Amniotic epithelial cell (primary cell): ENCODE measurements at regions not wholly inside any gene's neighbourhood (a gene's known extent, or its start where the extent isn't known, plus 50 kb on each side); places are given as distances from the start of the nearest gene placed in this dataset.
"Not testable (repeated sequence)": the region's sequence is repeated elsewhere in the genome, so short reads cannot be mapped to it uniquely, and the experiment has no call there.

Source experiments
- DNase-seq: peaks from one replicate; pipeline ENCODE4 v3.0.0-alpha.2; 2010; ENCODE audit warnings: low read depth

DNA sequence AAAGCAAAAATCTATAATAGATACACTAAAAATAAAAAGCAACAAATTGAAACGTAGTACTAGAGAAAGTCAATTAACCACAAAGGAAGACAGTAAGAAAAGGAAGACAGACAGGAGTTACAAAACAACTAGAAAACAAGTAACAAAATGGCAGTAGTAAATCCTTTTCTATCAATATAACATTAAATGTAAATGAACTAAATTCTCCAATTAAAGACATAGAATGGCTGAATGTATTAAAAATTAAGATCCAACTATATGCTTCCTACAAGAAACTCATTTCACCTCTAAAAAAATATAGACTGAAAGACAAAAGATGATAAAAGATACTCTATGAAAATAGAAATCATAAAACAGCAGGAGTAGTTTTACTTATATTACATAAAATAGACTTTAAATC lies 79.1 kb downstream of the CTH start:
- no peak for DNase-seq

- DNase-seq = no peak
Measured at GRCh38 chr1:70495370-70495769, 84.3 kb downstream of the CTH start.

- DNase-seq = no peak
Measured at GRCh38 chr1:70496181-70496580, 85.1 kb downstream of the CTH start.

DNA sequence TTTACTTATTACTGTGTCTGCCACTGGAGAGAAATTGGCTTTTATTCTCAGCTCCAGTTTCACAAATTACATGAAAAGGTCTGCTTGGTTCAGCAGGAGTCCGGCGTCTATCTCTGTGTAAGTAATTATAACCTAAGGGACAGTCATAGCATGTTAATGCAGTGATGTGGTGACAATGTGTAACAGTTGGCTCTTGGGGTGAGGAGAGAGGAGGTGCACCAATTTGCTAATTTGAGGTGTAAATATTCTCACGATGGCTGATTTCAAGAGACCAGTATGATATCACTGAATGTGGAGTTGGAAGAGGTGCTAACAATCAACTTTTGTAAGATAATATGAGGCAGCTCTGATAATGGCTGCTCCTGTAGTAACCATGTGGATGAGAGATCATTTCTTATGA lies 86.1 kb downstream of the CTH start:
- no peak for DNase-seq

DNA sequence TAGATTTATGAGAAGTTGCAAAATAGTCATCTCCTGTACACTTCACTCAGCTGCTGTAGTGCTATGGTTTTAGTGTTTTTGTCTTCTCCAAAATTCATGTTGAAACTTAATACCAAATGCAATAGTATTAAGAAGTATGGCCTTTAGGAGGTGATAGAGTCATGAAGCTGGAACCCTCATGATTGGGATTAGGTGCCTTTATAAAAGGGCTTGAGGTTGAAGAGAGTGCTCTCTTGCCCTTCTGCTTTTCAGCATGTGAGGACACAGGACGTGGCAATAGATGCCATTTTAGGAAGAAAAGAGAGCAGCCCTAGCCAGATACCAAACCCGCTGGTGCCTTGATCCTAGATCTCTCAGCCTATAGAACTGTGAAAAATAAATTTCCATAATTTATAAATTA lies 87.6 kb downstream of the CTH start:
- no peak for DNase-seq

GRCh38 chr1:70499695-70500094 lies 88.6 kb downstream of the CTH start:
- DNase-seq = peak; percentile 41

GRCh38 chr1:70503358-70503757 lies 92.3 kb downstream of the CTH start:
- peak; percentile 29 for DNase-seq

DNA sequence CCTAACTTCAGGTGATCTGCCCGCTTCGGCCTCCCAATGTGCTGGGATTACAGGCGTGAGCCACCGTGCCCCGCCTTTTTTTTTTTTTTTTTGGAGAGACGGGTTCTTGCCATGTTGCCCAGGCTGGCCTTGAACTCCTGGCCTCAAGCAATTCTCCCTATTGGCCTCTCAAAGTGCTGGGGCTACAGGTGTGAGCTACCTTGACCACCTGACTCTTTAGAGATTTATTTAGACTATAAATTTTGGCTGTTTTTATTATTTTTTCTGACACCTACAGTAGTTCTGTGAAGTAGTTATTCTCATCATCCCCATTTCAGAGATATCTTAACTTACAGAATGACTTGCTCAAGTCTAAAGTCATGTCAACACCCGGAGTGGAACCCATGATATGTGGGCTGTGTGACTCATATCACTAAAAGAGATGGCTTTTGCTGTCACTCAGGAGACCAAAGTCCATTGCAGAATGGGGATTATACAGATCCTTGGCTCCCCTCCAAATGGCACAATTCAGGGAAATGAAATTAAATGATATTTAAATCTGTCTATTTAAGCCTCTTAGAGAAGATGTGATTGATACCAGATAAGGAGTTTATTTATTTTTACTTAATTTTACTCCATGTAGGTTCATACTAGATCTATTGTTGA lies 93.2 kb downstream of the CTH start:
- DNase-seq = peak; percentile 77

DNA sequence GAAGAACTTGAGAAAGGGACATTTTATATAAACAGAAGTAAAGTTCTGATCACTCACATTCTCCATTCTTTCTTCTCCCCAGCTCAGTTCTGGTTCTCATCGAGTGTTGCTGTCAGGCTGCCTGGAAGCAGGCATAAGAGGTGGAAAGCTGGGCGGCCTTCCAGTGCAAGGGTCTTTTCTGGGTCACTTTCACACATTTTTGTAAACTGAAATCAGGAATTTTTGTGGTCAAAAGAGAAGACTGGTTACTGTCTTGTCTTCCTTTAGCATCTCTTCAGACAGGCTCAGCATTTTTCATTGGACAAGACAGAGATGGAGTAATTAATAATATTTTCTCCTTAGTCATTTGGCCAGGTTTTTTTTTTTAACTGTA lies 93.7 kb downstream of the CTH start:
- peak; percentile 97 for DNase-seq

DNA sequence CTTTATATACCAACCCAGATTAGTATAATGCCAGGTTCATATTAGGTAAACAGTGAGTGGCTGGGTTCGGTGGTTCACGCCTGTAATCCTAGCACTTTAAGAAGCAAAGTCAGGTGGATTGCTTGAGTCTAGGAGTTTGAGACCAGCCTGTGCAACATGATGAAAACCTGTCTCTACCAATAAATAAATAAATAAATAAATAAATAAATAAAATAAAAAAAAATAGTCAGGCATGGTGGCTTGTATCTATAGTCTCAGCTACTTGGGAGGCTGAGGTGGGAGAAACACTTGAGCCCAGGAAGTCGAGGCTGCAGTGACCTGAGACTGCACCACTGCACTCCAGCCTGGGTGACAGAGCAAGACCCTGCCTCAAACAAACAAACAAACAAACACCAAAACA lies 96.9 kb downstream of the CTH start:
- DNase-seq = not testable (repeated sequence)

DNA sequence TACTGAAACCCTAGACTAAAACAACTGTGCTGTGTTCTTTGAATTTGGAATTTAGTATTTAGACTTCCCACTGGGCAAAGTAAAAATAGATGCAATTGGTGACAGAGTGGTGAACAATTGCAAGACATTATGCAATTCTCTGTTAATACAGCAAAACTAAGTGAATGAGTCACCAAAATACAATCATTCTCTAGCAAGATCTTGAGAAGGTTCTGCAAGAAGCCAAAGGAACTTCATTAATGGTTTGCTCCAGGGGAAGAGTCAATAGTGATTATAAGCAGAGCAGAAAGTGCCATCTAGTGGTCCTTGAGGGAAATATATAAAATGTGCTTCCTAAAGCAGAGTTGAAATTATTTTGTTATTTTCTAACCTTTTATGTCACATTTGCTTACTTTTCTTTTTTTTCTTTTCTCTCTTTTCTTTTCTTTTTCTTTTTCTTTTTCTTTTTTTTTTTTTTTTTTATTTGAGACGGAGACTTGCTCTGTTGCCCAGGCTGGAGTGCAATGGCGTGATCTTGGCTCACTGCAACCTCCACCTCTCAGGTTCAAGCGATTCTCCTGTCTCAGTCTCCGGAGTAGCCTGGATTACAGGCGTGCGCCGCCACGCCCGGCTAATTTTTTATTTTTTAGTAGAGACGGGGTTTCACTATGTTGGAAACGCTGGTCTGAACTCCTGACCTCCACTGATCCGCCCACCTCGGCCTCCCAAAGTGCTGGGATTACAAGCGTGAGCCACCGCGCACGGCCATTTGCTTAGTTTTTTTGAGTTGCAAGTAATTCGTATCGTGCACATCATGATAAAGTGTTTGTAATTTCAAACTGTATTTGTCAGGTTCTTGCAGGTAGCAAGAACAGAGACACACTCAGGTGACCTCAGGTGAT lies 99.2 kb downstream of the CTH start:
- peak; percentile 96 for DNase-seq

GRCh38 chr1:70517444-70517843 lies 106.4 kb downstream of the CTH start:
- no peak for DNase-seq

- DNase-seq = no peak
Measured at GRCh38 chr1:70518106-70518505, 107.0 kb downstream of the CTH start.

DNA sequence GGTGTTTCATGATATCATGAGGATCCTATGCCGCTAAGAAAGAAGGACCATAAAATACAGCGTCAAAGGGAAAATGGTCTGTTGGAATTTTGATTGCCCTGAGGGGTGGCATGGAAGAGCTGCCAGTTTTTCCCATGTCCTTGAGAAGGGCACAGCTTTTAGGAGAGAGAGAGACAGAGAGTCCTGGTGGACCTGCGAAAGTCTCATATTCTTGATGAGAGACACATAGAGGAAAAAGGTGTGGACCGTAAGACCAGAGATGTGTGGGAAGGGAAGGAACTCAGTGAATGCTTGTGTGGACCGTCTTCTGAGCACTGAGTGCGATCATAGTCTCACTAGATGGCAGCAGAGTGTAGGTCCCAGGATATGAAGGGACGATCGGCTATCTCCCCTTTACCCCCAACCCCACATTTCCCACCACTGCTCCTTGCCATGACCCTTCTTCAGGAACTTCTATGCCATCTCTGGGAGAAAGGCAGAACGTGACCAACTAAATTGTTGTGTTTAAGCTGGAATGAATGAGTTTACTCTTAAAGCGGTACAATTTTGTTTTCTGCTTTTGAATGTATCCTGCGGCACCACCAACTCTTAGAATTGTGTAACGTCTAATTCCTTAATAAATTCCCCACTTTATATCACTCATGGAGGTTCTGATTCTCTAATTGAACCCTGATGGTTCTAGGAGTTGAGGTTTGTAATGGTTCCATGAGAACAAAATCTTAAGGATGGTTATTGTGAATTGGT lies 117.7 kb downstream of the CTH start:
- peak; percentile 21 for DNase-seq

DNA sequence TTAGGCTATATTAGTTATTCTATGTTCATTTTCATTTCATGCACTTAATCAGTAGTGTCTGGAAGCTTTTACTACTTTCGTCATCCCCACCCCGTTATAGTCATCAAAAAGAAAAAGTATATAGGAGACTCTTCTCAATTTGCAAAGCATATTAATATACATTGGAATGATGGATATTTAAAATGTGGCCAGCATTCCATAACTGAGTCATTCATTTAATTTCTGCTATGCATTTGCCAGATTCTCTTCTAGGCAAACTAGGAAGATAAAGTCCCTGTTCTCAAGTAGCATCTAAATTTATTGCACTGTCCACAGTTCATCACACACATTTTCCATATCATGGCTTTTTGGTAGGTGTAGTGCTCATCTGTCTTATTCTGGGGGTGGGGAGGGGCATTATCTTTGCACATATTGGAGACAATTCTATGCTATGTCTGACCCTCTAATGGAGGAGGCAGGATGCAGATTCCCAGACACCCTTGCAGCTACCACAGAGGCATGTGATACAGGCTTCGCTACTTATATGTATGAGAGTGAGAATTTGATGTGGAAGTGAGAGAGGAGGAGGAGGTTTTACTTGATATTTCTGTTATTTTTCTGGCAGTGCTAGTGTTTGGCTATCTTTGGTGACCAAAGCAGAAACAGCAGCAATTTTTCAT lies 125.8 kb downstream of the CTH start:
- no peak for DNase-seq

DNA sequence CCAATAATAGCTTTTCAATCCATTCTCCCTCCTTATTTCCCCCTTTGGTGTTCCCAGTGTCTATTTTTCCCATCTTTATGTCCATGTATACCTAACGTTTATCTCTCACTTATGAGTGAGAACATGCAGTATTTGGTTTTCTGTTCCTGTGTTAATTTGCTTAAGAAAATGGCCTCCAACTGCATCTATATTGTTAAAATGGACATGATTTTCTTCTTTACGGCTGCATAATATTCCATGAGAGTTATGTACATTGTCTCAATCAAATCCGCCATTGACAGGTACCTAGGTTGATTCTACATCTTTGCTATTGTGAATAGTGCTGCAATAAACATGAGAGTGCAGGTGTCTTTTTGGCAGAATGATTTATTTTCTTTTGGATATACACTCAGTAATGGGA lies 126.7 kb downstream of the CTH start:
- no peak for DNase-seq

- DNase-seq = no peak
Measured at GRCh38 chr1:70542030-70542429, 131.0 kb downstream of the CTH start.

DNA sequence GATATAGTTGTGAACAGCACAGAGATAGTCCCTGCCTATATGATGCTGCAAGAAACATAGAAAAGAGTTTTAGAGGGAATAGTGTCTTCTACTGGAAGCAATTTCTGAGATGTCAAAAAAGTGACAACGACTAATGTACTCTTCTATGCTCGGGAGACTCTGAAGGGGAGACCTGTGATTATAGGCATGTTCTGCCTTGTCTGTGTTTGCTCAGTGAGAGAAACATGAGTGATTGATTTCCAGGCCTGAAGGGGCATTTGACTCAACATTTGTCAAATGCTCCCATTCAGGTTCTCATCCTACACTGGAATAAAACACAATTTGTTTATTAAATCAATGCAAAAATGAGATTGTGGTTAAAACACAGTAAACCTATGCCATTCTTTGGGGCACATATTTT lies 131.8 kb downstream of the CTH start:
- DNase-seq = no peak

- DNase-seq = no peak
Measured at GRCh38 chr1:70546726-70547125, 135.7 kb downstream of the CTH start.

- peak; percentile 16 for DNase-seq
Measured at GRCh38 chr1:70552662-70553566, 141.8 kb downstream of the CTH start.

DNA sequence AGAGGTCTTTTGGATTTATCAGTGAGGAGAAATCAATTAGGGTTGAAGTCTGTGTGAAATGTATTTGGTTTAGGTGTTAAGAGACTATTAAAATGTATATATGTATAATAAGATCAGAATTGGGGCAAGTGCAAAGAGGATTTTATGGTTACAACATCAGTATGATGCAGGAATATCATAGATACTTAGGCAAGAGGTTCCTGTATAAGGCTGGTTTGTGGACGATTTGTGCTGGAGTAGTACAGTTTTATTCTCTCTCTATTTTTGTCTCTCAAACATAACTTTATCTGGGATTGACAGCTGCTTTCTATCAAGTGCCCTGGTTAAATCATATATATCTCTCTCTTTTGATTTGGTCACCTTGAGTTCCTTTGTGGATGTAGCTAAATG lies 142.5 kb downstream of the CTH start:
- no peak for DNase-seq
